Endothelial cell of hepatic sinusoid (primary cell): ENCODE measurements at regions not wholly inside any gene's neighbourhood (a gene's known extent, or its start where the extent isn't known, plus 50 kb on each side); places are given as distances from the start of the nearest gene placed in this dataset.

Source experiments
- in situ Hi-C: cut with HindIII; loops from 2 replicates; pipeline ENCODE4 v1.10.0; 2017; ENCODE audit warnings: low sequenced_read_pairs

GRCh38 chr13:77975358-77976042, 56.9 kb upstream of the EDNRB start:
- in situ Hi-C loops, result no loop called here

GRCh38 chr13:77969299-77969698, 50.7 kb upstream of the EDNRB start:
- in situ Hi-C loops, result no loop called here
